SK-N-SH (cell line): ENCODE measurements at regions not wholly inside any gene's neighbourhood (a gene's known extent, or its start where the extent isn't known, plus 50 kb on each side); places are given as distances from the start of the nearest gene placed in this dataset.

Experiments used
- CTCF ChIA-PET: fragments of 300-600, 350-600 bp; formaldehyde crosslinking; extraction: SDS; loops from one replicate; lab custom pipeline; 2021; lab: Yijun Ruan, JAX
- POLR2A ChIA-PET: fragments of 350-600 bp; sonication (Branson Sonifier 250); formaldehyde crosslinking; extraction: SDS; loops from one replicate; lab custom pipeline; 2020; ENCODE audit warnings: antibody characterized with exemption, inconsistent platforms; lab: Yijun Ruan, JAX
- DNase-seq: peaks from one replicate; pipeline ENCODE4 v3.0.0; 2012
- H2AFZ ChIP-seq: fragments of 200-600 bp; sonication (generic); 2 replicates; pipeline ENCODE4 v1.8.1; 2016; ENCODE audit warnings: antibody characterized with exemption, mild to moderate bottlenecking, low read depth
- H3F3A ChIP-seq: fragments of 200-600 bp; sonication (generic); replicated peaks from 2 replicates; pipeline ENCODE3; 2016; ENCODE audit warnings: antibody characterized with exemption, mild to moderate bottlenecking; ENCODE audit not compliant: insufficient read depth
- H3K27ac ChIP-seq, 2 experiments: fragments of 200-500 bp in 1 of 2; fragments of 200-600 bp in 1 of 2; sonication (Bioruptor generic) in 1 of 2; sonication (generic), shearing (Covaris generic) in 1 of 2; 2 replicates each; pipeline versions ENCODE4 v1.5.1 to v1.6.1; 2014 to 2016; ENCODE audit warnings: low read depth in 2 of 2, inconsistent platforms in 1 of 2, low read length in 1 of 2, mild to moderate bottlenecking in 1 of 2, mixed read lengths in 1 of 2
- H3K27me3 ChIP-seq: fragments of 200-600 bp; sonication (generic), shearing (Covaris generic); 2 replicates; pipeline ENCODE4 v1.6.1; 2016; ENCODE audit warnings: mixed run types; ENCODE audit not compliant: insufficient read depth
- H3K36me3 ChIP-seq, 2 experiments: fragments of 200-500 bp in 1 of 2; fragments of 200-600 bp in 1 of 2; sonication (Bioruptor generic) in 1 of 2; sonication (generic) in 1 of 2; replicated peaks in 1 of 2; 2 replicates each; pipeline versions ENCODE3 to v1.5.1; 2014 to 2016; ENCODE audit warnings: low read length in 1 of 2, mild to moderate bottlenecking in 1 of 2; ENCODE audit not compliant: insufficient read depth in 2 of 2, control insufficient read depth in 1 of 2
- H3K4me1 ChIP-seq, 2 experiments: fragments of 200-500 bp in 1 of 2; fragments of 200-600 bp in 1 of 2; sonication (Bioruptor generic) in 1 of 2; sonication (generic), shearing (Covaris generic) in 1 of 2; 2 replicates each; pipeline versions ENCODE4 v1.5.1 to v1.6.1; 2014 to 2016; ENCODE audit warnings: low read depth in 1 of 2, low read length in 1 of 2, mixed run types in 1 of 2; ENCODE audit not compliant: insufficient read depth in 2 of 2, control insufficient read depth in 1 of 2
- H3K4me2 ChIP-seq: fragments of 200-600 bp; sonication (generic), shearing (Covaris generic); 2 replicates; pipeline ENCODE4 v1.6.1; 2017; ENCODE audit warnings: mixed run types
- H3K4me3 ChIP-seq, 2 experiments: fragments of 200-500 bp in 1 of 2; fragments of 200-600 bp in 1 of 2; sonication (Bioruptor generic) in 1 of 2; sonication (generic), shearing (Covaris generic) in 1 of 2; 2 replicates each; pipeline versions ENCODE4 v1.5.1 to v1.8.1; 2014 to 2016; ENCODE audit warnings: low read depth in 2 of 2, inconsistent platforms in 1 of 2, low read length in 1 of 2, mild to moderate bottlenecking in 1 of 2, mixed read lengths in 1 of 2, moderate library complexity in 1 of 2
- H3K79me2 ChIP-seq: fragments of 200-600 bp; sonication (generic); 2 replicates; pipeline ENCODE4 v1.8.1; 2017; ENCODE audit warnings: mild to moderate bottlenecking; ENCODE audit not compliant: insufficient read depth
- H3K9ac ChIP-seq: fragments of 200-600 bp; sonication (generic); 2 replicates; pipeline ENCODE4 v1.6.1; 2017; ENCODE audit warnings: mixed run types
- H3K9me2 ChIP-seq: fragments of 200-600 bp; sonication (generic); 2 replicates; pipeline ENCODE4 v1.6.1; 2017; ENCODE audit warnings: mixed run types
- H3K9me3 ChIP-seq: fragments of 200-600 bp; sonication (generic); 2 replicates; pipeline ENCODE4 v1.6.1; 2017; ENCODE audit warnings: mixed run types, mild to moderate bottlenecking, moderate library complexity
- H4K20me1 ChIP-seq: fragments of 200-600 bp; sonication (generic); 2 replicates; pipeline ENCODE4 v1.6.1; 2017; ENCODE audit warnings: mild to moderate bottlenecking, mixed run types; ENCODE audit not compliant: insufficient read depth
- CHD2 ChIP-seq: fragments of 150-350 bp; IDR thresholded peaks from 2 replicates; pipeline ENCODE4 v1.6.1; 2018; ENCODE audit warnings: low read length; ENCODE audit not compliant: partially characterized antibody
- ELF1 ChIP-seq: IDR thresholded peaks from 2 replicates; pipeline ENCODE4 v1.4.0; 2012
- EZH2phosphoT487 ChIP-seq: fragments of 200-600 bp; sonication (generic); IDR thresholded peaks from 2 replicates; pipeline ENCODE4 v1.6.1; 2017; ENCODE audit warnings: low read depth, mixed run types, mild to moderate bottlenecking, antibody characterized with exemption, moderate library complexity, borderline replicate concordance
- FOXJ3 ChIP-seq: sonication (generic); formaldehyde crosslinking; IDR thresholded peaks from 2 replicates; pipeline ENCODE4 v1.5.1; 2020; ENCODE audit warnings: mild to moderate bottlenecking, missing genetic modification reagents
- FOXM1 ChIP-seq: IDR thresholded peaks from 2 replicates; pipeline ENCODE4 v1.4.0; 2012; ENCODE audit warnings: low read depth, mild to moderate bottlenecking
- GATA2 ChIP-seq: sonication (generic); formaldehyde crosslinking; IDR thresholded peaks from 2 replicates; pipeline ENCODE4 v1.5.0; 2020; ENCODE audit warnings: mild to moderate bottlenecking, missing genetic modification reagents
- IRF3 ChIP-seq: fragments of 150-350 bp; IDR thresholded peaks from 2 replicates; pipeline ENCODE4 v1.6.1; 2016; ENCODE audit warnings: mild to moderate bottlenecking, low read depth, low read length
- MEF2A ChIP-seq: IDR thresholded peaks from 2 replicates; pipeline ENCODE4 v1.4.0; 2012; ENCODE audit warnings: low read depth, borderline replicate concordance
- NFIC ChIP-seq: IDR thresholded peaks from 2 replicates; pipeline ENCODE4 v1.4.0; 2012; ENCODE audit warnings: borderline replicate concordance
- NRF1 ChIP-seq: IDR thresholded peaks from 2 replicates; pipeline ENCODE4 v1.6.1; 2012; ENCODE audit warnings: low read depth, mild to moderate bottlenecking, low read length
- POLR2AphosphoS5 ChIP-seq: IDR thresholded peaks from 2 replicates; pipeline ENCODE4 v1.6.1; 2012; ENCODE audit warnings: low read depth, low read length
- RCOR1 ChIP-seq: fragments of 150-350 bp; IDR thresholded peaks from 2 replicates; pipeline ENCODE4 v1.6.1; 2017; ENCODE audit warnings: antibody characterized with exemption, low read length
- RFX5 ChIP-seq: IDR thresholded peaks from 2 replicates; pipeline ENCODE4 v1.6.1; 2012; ENCODE audit warnings: mild to moderate bottlenecking, improper control_type of control experiment, low read length
- RXRA ChIP-seq: IDR thresholded peaks from 2 replicates; pipeline ENCODE4 v1.4.0; 2012; ENCODE audit warnings: low read depth, mild to moderate bottlenecking, borderline replicate concordance
- TAF1 ChIP-seq: IDR thresholded peaks from 2 replicates; pipeline ENCODE4 v1.6.1; 2012; ENCODE audit warnings: low read depth, mild to moderate bottlenecking, low read length, moderate library complexity, borderline replicate concordance
- TCF12 ChIP-seq: IDR thresholded peaks from 2 replicates; pipeline ENCODE4 v1.4.0; 2012
- YY1 ChIP-seq: IDR thresholded peaks from 2 replicates; pipeline ENCODE4 v1.4.0; 2012; ENCODE audit warnings: low read depth, mild to moderate bottlenecking
- ZBTB33 ChIP-seq: IDR thresholded peaks from 2 replicates; pipeline ENCODE4 v1.4.0; 2012; ENCODE audit warnings: low read depth, borderline replicate concordance
- WGBS: methylation state at CpG from one replicate; pipeline ENCODE4 v1.1.6; 2017; ENCODE audit warnings: low lambda C conversion rate; 5-methylcytosine and 5-hydroxymethylcytosine counted together
- TF ChIP-seq, protein P1 (sequence below): IDR thresholded peaks from 2 replicates; pipeline ENCODE4; 2012
- TF ChIP-seq, protein P2 (sequence below): IDR thresholded peaks from 2 replicates; pipeline ENCODE4 v1.6.1; 2012; ENCODE audit warnings: mild to moderate bottlenecking, low read depth, low read length, moderate library complexity
- TF ChIP-seq, protein P3 (sequence below): IDR thresholded peaks from 2 replicates; pipeline ENCODE4 v1.4.0; 2012; ENCODE audit warnings: low read depth

GRCh38 chr17:71850812-71851211 lies 270.0 kb upstream of the SOX9 start (continued):
- TF ChIP-seq ZBTB33, result no peak
- TF ChIP-seq YY1, result no peak
- TF ChIP-seq, protein P1, sequence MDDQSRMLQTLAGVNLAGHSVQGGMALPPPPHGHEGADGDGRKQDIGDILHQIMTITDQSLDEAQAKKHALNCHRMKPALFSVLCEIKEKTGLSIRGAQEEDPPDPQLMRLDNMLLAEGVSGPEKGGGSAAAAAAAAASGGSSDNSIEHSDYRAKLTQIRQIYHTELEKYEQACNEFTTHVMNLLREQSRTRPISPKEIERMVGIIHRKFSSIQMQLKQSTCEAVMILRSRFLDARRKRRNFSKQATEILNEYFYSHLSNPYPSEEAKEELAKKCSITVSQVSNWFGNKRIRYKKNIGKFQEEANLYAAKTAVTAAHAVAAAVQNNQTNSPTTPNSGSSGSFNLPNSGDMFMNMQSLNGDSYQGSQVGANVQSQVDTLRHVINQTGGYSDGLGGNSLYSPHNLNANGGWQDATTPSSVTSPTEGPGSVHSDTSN, result no peak
- no peak for TF ChIP-seq EZH2phosphoT487
- TF ChIP-seq IRF3, result no peak
- TF ChIP-seq RXRA, result no peak
- no peak for TF ChIP-seq NFIC
- no peak for TF ChIP-seq FOXJ3 (CRISPR knock-in tag)
- no peak for TF ChIP-seq POLR2AphosphoS5

GRCh38 chr17:71855010-71855409 lies 265.8 kb upstream of the SOX9 start:
- POLR2A ChIA-PET, result interaction anchor here (1.2 to 1.4 kb wide), 2 partner anchors 14 to 154 kb away, joined by 3 to 5 read pairs; no protein-coding TSS in a partner anchor
- CTCF ChIA-PET, result interaction anchor here (0.7 to 1.5 kb wide), 11 partner anchors 9 to 685 kb away, joined by 3 to 5 read pairs (median 3); no protein-coding TSS in a partner anchor
- no peak overlapping the region; a peak in 1 of 4 replicates for H3K4me3 ChIP-seq
- no peak overlapping the region for H3K4me2 ChIP-seq
- peak; percentile 81 for DNase-seq
- WGBS, result 30% methylated on average over 4 of the region's 4 CpGs
- peak overlapping the region in 1 of 2 experiments; percentile 93; a peak in 2 of 4 replicates for H3K27ac ChIP-seq
- H3K9me2 ChIP-seq, result no peaks in the 10 kb centered on the region
- no peaks in the 10 kb centered on the region for H3K27me3 ChIP-seq
- no peaks in the 10 kb centered on the region for H3K36me3 ChIP-seq
- peaks cover 0 to 14% of the 10 kb centered on the region in 2 experiments; a peak in 2 of 4 replicates for H3K4me1 ChIP-seq
- no peaks in the 10 kb centered on the region for H4K20me1 ChIP-seq
- no peaks in the 10 kb centered on the region for H3K9me3 ChIP-seq
- H3K79me2 ChIP-seq, result no peaks in the 10 kb centered on the region
- no peaks in the 10 kb centered on the region for H3F3A ChIP-seq
- H3K9ac ChIP-seq, result no peak overlapping the region
- H2AFZ ChIP-seq, result no peak overlapping the region
- TF ChIP-seq GATA2 (CRISPR knock-in tag) (peak; percentile 80), IRF3 (no peak), FOXM1 (no peak), RFX5 (no peak), NRF1 (no peak), POLR2AphosphoS5 (no peak), TAF1 (no peak), ZBTB33 (no peak), ELF1 (no peak), RCOR1 (peak; percentile 76), TCF12 (peak; percentile 19; the same call in 1 of the 2 replicates), MEF2A (no peak), CHD2 (peak; percentile 71)
- TF ChIP-seq, protein P2, sequence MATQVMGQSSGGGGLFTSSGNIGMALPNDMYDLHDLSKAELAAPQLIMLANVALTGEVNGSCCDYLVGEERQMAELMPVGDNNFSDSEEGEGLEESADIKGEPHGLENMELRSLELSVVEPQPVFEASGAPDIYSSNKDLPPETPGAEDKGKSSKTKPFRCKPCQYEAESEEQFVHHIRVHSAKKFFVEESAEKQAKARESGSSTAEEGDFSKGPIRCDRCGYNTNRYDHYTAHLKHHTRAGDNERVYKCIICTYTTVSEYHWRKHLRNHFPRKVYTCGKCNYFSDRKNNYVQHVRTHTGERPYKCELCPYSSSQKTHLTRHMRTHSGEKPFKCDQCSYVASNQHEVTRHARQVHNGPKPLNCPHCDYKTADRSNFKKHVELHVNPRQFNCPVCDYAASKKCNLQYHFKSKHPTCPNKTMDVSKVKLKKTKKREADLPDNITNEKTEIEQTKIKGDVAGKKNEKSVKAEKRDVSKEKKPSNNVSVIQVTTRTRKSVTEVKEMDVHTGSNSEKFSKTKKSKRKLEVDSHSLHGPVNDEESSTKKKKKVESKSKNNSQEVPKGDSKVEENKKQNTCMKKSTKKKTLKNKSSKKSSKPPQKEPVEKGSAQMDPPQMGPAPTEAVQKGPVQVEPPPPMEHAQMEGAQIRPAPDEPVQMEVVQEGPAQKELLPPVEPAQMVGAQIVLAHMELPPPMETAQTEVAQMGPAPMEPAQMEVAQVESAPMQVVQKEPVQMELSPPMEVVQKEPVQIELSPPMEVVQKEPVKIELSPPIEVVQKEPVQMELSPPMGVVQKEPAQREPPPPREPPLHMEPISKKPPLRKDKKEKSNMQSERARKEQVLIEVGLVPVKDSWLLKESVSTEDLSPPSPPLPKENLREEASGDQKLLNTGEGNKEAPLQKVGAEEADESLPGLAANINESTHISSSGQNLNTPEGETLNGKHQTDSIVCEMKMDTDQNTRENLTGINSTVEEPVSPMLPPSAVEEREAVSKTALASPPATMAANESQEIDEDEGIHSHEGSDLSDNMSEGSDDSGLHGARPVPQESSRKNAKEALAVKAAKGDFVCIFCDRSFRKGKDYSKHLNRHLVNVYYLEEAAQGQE, result no peak
- TF ChIP-seq, protein P3, sequence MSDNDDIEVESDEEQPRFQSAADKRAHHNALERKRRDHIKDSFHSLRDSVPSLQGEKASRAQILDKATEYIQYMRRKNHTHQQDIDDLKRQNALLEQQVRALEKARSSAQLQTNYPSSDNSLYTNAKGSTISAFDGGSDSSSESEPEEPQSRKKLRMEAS, result no peak
